GM12878 (cell line): ENCODE measurements at regions not wholly inside any gene's neighbourhood (a gene's known extent, or its start where the extent isn't known, plus 50 kb on each side); places are given as distances from the start of the nearest gene placed in this dataset.

ENCODE experiments used
- ATAC-seq: fragments of 200-7000 bp; cut with Tn5 transposase; 3 replicates; pipeline ENCODE4 v1.9.1; 2020; ENCODE audit warnings: mild to moderate bottlenecking, moderate library complexity
- BruUV-seq: library from RNA; stranded (reverse); fragments of 400-500 nt; replicated peaks from 2 replicates; lab custom pipeline; 2021; lab: Mats Ljungman, UMichigan
- CTCF ChIA-PET: fragments of 300-600 bp; sonication (Branson Sonifier 250); formaldehyde crosslinking; extraction: SDS; loops from one replicate; lab custom pipeline; 2021; ENCODE audit warnings: inconsistent platforms; lab: Yijun Ruan, JAX
- POLR2A ChIA-PET: fragments of 350-600 bp; formaldehyde crosslinking; extraction: SDS; loops from one replicate; lab custom pipeline; 2021; ENCODE audit warnings: inconsistent platforms; lab: Charles Lee
- RAD21 ChIA-PET: fragments of 300-600 bp; sonication (Branson Sonifier 250); formaldehyde crosslinking; loops from one replicate; lab custom pipeline; 2023; ENCODE audit warnings: antibody characterized with exemption; ENCODE audit not compliant: unreplicated experiment; lab: Charles Lee
- SMC1A ChIA-PET: fragments of 300-600 bp; sonication (Branson Sonifier 250); formaldehyde crosslinking; loops from one replicate; lab custom pipeline; 2023; ENCODE audit not compliant: unreplicated experiment, uncharacterized antibody; lab: Charles Lee
- DNase-seq: peaks from one replicate; pipeline ENCODE4 v3.0.0-alpha.2; 2011; ENCODE audit warnings: low read depth, low spot score
- FAIRE-seq: peaks from 3 replicates; lab custom pipeline; 2011; peaks lifted over from hg19 to GRCh38; lab: Jason Lieb, UNC
- H2AFZ ChIP-seq: 2 replicates; pipeline ENCODE4 v1.6.0; 2011; ENCODE audit warnings: low read depth, low read length, control low read depth; ENCODE audit not compliant: control insufficient read depth
- H3K27ac ChIP-seq: 2 replicates; pipeline ENCODE4 v1.5.1; 2011; ENCODE audit warnings: control low read depth; ENCODE audit not compliant: control insufficient read depth, insufficient read depth
- H3K27me3 ChIP-seq, 2 experiments: replicated peaks in 1 of 2; 2 replicates each; pipeline versions ENCODE4 v1.6.0 to v1.6.1; 2011; ENCODE audit warnings: low read length in 1 of 2; ENCODE audit not compliant: control insufficient read depth in 2 of 2, insufficient read depth in 2 of 2
- H3K36me3 ChIP-seq, 2 experiments: 2 replicates each; pipeline ENCODE4 v1.5.1; 2011; ENCODE audit warnings: low read length in 1 of 2; ENCODE audit not compliant: control insufficient read depth in 2 of 2, insufficient read depth in 2 of 2
- H3K4me1 ChIP-seq: 2 replicates; pipeline ENCODE4 v1.6.1; 2011; ENCODE audit warnings: mild to moderate bottlenecking, low read length, moderate library complexity, mixed read lengths; ENCODE audit not compliant: control insufficient read depth, insufficient read depth
- H3K4me2 ChIP-seq: 2 replicates; pipeline ENCODE4 v1.6.0; 2011; ENCODE audit warnings: control low read depth; ENCODE audit not compliant: control insufficient read depth, insufficient read depth
- H3K4me3 ChIP-seq: fragments of 200-600 bp; sonication (generic); 2 replicates; pipeline ENCODE4 v1.5.1; 2016
- H3K79me2 ChIP-seq: 2 replicates; pipeline ENCODE4 v1.6.0; 2011; ENCODE audit warnings: low read length; ENCODE audit not compliant: control insufficient read depth, insufficient read depth
- H3K9ac ChIP-seq: 2 replicates; pipeline ENCODE4 v1.8.0; 2011; ENCODE audit warnings: low read length, control low read depth, mixed read lengths; ENCODE audit not compliant: control insufficient read depth, insufficient read depth
- H3K9me3 ChIP-seq: replicated peaks from 3 replicates; pipeline ENCODE4 v1.5.1; 2011; ENCODE audit warnings: mild to moderate bottlenecking, low read length; ENCODE audit not compliant: control insufficient read depth, insufficient read depth
- H4K20me1 ChIP-seq: 2 replicates; pipeline ENCODE4 v1.6.0; 2011; ENCODE audit not compliant: control insufficient read depth, insufficient read depth
- FOXM1 ChIP-seq: IDR thresholded peaks from 2 replicates; pipeline ENCODE4 v1.6.1; 2012; ENCODE audit warnings: low read depth, mild to moderate bottlenecking, inconsistent platforms, low read length, moderate library complexity
- HCFC1 ChIP-seq: fragments of 150-350 bp; IDR thresholded peaks from 2 replicates; pipeline ENCODE4 v1.6.1; 2014; ENCODE audit warnings: low read length
- LARP7 ChIP-seq: fragments of 450-650 bp; IDR thresholded peaks from 2 replicates; pipeline ENCODE4 v1.6.1; 2017; ENCODE audit warnings: mild to moderate bottlenecking
- MEF2B ChIP-seq: fragments of 450-650 bp; IDR thresholded peaks from 2 replicates; pipeline ENCODE4 v1.6.1; 2018; ENCODE audit warnings: mild to moderate bottlenecking, moderate library complexity; ENCODE audit not compliant: partially characterized antibody, poor library complexity, severe bottlenecking
- NFXL1 ChIP-seq: fragments of 450-650 bp; IDR thresholded peaks from 2 replicates; pipeline ENCODE4 v1.6.1; 2017; ENCODE audit warnings: antibody characterized with exemption, mild to moderate bottlenecking, borderline replicate concordance
- NRF1 ChIP-seq: conservative IDR thresholded peaks from 2 replicates; pipeline ENCODE4 v1.6.1; 2011; ENCODE audit warnings: mild to moderate bottlenecking, low read depth, low read length, improper control_type of control experiment
- POLR2AphosphoS2 ChIP-seq: IDR thresholded peaks from 2 replicates; pipeline ENCODE4 v1.6.1; 2011; ENCODE audit warnings: low read depth, mild to moderate bottlenecking, low read length, improper control_type of control experiment, moderate library complexity
- POU2F2 ChIP-seq: IDR thresholded peaks from 3 replicates; pipeline ENCODE4 v1.6.1; 2011; ENCODE audit warnings: low read depth, mild to moderate bottlenecking, low read length, borderline replicate concordance
- SIN3A ChIP-seq: IDR thresholded peaks from 2 replicates; pipeline ENCODE4 v1.6.1; 2012; ENCODE audit warnings: low read depth, low read length, improper control_type of control experiment
- TCF12 ChIP-seq: IDR thresholded peaks from 2 replicates; pipeline ENCODE4 v1.6.1; 2011; ENCODE audit warnings: low read depth, mild to moderate bottlenecking, low read length
- YBX1 ChIP-seq: fragments of 450-650 bp; IDR thresholded peaks from 2 replicates; pipeline ENCODE4 v1.6.1; 2016; ENCODE audit warnings: antibody characterized with exemption
- WGBS: methylation state at CpG from one replicate; pipeline ENCODE4 v1.1.6; 2016; ENCODE audit warnings: low lambda C conversion rate; ENCODE audit not compliant: insufficient replicate concordance, insufficient coverage; ENCODE audit errors: missing lambda C conversion rate; 5-methylcytosine and 5-hydroxymethylcytosine counted together
- in situ Hi-C: fragments of 300-500 bp; cut with MboI; formaldehyde crosslinking; loops from 9 replicates; pipeline ENCODE4 v1.14.3; 2018; ENCODE audit warnings: mixed read lengths
- intact Hi-C: fragments of 100-400 bp; cut with micrococcal nuclease; formaldehyde crosslinking; loops from one replicate; pipeline ENCODE4 v1.14.2; 2022; ENCODE audit not compliant: unreplicated experiment
- TF ChIP-seq, protein P1 (sequence below): IDR thresholded peaks from 2 replicates; pipeline ENCODE4 v1.6.1; 2011; ENCODE audit warnings: borderline replicate concordance, low read depth, mild to moderate bottlenecking, moderate library complexity, mixed read lengths, low read length; ENCODE audit not compliant: insufficient read depth; ENCODE audit errors: extremely low read length
- TF ChIP-seq, protein P2 (sequence below): fragments of 450-650 bp; IDR thresholded peaks from 2 replicates; pipeline ENCODE4 v1.6.1; 2017; ENCODE audit warnings: low read depth, mild to moderate bottlenecking, moderate library complexity

DNA sequence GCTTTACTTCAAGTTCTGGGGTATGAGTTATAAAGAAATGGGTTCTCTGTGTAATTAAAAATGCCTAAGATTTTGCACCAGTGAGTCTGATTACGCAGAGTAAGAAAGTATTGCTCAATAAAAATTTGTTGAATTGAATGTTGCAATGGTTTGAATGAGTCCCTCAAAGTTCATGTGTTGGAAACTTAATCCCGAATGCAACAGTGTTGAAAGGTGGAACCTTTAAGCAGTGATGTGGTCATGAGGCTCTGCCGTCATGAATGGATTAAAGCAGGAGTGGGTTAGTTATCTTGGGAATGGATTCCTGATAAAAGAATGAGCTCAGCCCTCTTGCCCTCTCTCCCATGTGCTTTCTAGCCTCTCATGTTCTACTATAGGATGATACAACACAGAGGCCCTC, 52.6 kb upstream of the SESN3 start:
- RAD21 ChIA-PET: interaction anchor here (0.8 kb wide), 1 partner anchor 41 kb away, joined by 3 read pairs; no protein-coding TSS in a partner anchor
- no peaks in the 10 kb centered on the region for H4K20me1 ChIP-seq
- H2AFZ ChIP-seq: no peak overlapping the region
- DNase-seq (no peak), FAIRE-seq (no peak), ATAC-seq (no peak)
- BruUV-seq: no TSS peak
- H3K4me2 ChIP-seq: no peak overlapping the region
- SMC1A ChIA-PET: interaction anchor here (2.9 kb wide), 1 partner anchor 17 kb away, joined by 12 read pairs; no protein-coding TSS in a partner anchor
- TF ChIP-seq FOXM1 (no peak), NRF1 (no peak), MEF2B (no peak), YBX1 (no peak), TCF12 (no peak), SIN3A (no peak), POLR2AphosphoS2 (no peak), NFXL1 (no peak), LARP7 (no peak), POU2F2 (no peak), HCFC1 (no peak)
- TF ChIP-seq, protein P1, sequence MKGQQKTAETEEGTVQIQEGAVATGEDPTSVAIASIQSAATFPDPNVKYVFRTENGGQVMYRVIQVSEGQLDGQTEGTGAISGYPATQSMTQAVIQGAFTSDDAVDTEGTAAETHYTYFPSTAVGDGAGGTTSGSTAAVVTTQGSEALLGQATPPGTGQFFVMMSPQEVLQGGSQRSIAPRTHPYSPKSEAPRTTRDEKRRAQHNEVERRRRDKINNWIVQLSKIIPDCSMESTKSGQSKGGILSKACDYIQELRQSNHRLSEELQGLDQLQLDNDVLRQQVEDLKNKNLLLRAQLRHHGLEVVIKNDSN: no peak
- TF ChIP-seq, protein P2, sequence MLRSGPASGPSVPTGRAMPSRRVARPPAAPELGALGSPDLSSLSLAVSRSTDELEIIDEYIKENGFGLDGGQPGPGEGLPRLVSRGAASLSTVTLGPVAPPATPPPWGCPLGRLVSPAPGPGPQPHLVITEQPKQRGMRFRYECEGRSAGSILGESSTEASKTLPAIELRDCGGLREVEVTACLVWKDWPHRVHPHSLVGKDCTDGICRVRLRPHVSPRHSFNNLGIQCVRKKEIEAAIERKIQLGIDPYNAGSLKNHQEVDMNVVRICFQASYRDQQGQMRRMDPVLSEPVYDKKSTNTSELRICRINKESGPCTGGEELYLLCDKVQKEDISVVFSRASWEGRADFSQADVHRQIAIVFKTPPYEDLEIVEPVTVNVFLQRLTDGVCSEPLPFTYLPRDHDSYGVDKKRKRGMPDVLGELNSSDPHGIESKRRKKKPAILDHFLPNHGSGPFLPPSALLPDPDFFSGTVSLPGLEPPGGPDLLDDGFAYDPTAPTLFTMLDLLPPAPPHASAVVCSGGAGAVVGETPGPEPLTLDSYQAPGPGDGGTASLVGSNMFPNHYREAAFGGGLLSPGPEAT: no peak
- no peak overlapping the region for H3K9ac ChIP-seq
- no peaks in the 10 kb centered on the region for H3K79me2 ChIP-seq
- H3K4me3 ChIP-seq: no peak overlapping the region
- H3K27me3 ChIP-seq: peaks cover 0 to 5% of the 10 kb centered on the region in 2 experiments
- no peak overlapping the region for H3K27ac ChIP-seq
- no peaks in the 10 kb centered on the region for H3K9me3 ChIP-seq
- H3K36me3 ChIP-seq: no peaks in the 10 kb centered on the region
- POLR2A ChIA-PET: no interaction called here
- peaks cover 6% of the 10 kb centered on the region for H3K4me1 ChIP-seq
- CTCF ChIA-PET: no interaction called here
- 68% methylated on average over 3 of the region's 3 CpGs for WGBS
- in situ Hi-C loops (no loop called here), intact Hi-C loops (no loop called here)
